GM23248 (cell line): ENCODE measurements at regions not wholly inside any gene's neighbourhood (a gene's known extent, or its start where the extent isn't known, plus 50 kb on each side); places are given as distances from the start of the nearest gene placed in this dataset.

Experiments used
- EZH2 ChIP-seq: fragments of 200-600 bp; sonication (generic); IDR thresholded peaks from 2 replicates; pipeline ENCODE4 v1.6.1; 2018; ENCODE audit warnings: antibody characterized with exemption, mild to moderate bottlenecking; ENCODE audit not compliant: insufficient read depth, poor library complexity, severe bottlenecking
- EZH2phosphoT487 ChIP-seq: fragments of 200-600 bp; sonication (generic); IDR thresholded peaks from 2 replicates; pipeline ENCODE4 v1.6.1; 2018; ENCODE audit warnings: antibody characterized with exemption, moderate library complexity, mild to moderate bottlenecking, low read depth; ENCODE audit not compliant: insufficient read depth

GRCh38 chr2:32887125-32887524 lies 59.6 kb upstream of the LTBP1 start:
- TF ChIP-seq EZH2 (no peak), EZH2phosphoT487 (no peak)
